ENCODE measurements at regions not wholly inside any gene's neighbourhood (a gene's known extent, or its start where the extent isn't known, plus 50 kb on each side); places are given as distances from the start of the nearest gene placed in this dataset.
A peak's percentile ranks its signal among the peaks of the same experiment; 100 is the strongest.

DNA sequence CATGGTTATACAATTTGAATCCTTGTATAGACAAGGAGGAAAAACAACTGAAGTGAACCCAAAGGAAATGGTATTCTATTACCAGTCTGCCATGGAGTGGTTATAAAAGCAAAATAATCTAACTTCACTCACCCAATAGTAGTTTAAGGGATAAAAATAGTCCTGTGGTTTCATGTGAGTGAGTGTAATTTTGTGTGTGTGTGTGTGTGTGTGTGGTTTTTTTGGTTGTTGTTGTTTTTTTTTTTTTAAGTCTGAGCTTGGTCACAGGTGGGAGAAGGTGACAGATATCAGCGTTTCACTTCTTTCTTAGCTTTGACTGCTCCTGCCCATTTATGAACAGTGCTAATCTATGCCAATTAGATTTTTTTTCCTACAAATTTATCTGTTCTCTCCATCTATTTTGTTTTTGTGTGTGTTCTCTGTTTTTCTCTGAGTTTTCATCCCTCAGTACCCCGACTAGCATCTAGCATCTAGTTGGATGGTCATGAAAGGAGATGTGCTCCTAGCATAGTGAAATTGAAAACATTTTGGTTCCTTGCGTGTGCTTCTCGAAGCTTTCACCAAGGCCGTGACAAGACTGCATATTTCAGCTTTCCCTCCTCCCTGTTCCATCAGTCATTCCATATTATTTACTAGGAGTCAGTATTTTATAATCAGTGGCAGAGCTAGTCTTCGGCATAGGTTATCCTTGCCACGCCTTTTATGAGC is 200.1 kb upstream of the DTNA start (continued):
- TF ChIP-seq NFXL1 (IDR thresholded peaks at IDR 0.05; ENCODE audit: borderline replicate concordance) = no peak
- TF ChIP-seq, protein P1, sequence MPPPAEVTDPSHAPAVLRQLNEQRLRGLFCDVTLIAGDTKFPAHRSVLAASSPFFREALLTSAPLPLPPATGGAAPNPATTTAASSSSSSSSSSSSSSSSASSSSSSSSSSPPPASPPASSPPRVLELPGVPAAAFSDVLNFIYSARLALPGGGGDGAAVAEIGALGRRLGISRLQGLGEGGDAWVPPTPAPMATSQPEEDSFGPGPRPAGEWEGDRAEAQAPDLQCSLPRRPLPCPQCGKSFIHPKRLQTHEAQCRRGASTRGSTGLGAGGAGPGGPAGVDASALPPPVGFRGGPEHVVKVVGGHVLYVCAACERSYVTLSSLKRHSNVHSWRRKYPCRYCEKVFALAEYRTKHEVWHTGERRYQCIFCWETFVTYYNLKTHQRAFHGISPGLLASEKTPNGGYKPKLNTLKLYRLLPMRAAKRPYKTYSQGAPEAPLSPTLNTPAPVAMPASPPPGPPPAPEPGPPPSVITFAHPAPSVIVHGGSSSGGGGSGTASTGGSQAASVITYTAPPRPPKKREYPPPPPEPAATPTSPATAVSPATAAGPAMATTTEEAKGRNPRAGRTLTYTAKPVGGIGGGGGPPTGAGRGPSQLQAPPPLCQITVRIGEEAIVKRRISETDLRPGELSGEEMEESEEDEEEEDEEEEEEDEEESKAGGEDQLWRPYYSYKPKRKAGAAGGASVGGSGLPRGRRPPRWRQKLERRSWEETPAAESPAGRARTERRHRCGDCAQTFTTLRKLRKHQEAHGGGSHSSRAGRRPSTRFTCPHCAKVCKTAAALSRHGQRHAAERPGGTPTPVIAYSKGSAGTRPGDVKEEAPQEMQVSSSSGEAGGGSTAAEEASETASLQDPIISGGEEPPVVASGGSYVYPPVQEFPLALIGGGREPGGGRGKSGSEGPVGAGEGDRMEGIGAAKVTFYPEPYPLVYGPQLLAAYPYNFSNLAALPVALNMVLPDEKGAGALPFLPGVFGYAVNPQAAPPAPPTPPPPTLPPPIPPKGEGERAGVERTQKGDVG (CRISPR knock-in tag; IDR thresholded peaks at IDR 0.05) = no peak
- TF ChIP-seq ZNF207 (IDR thresholded peaks at IDR 0.05; ENCODE audit: borderline replicate concordance) = no peak
- TF ChIP-seq HDAC6 (IDR thresholded peaks at IDR 0.05; ENCODE audit: unreplicated experiment) = no peak
- TF ChIP-seq BHLHE40 (IDR thresholded peaks at IDR 0.05; ENCODE audit: borderline replicate concordance in 1 of 2, low read depth in 2 of 2, low read length in 1 of 2) = peak; percentile 17 to 57; a peak in 2 of 4 replicates
- no peak for TF ChIP-seq SMC3 (IDR thresholded peaks at IDR 0.05; ENCODE audit: borderline replicate concordance, low read length)
- no peak for TF ChIP-seq MXI1 (IDR thresholded peaks at IDR 0.05; ENCODE audit: low read depth, low read length)
- no peak for TF ChIP-seq PAX5 (IDR thresholded peaks at IDR 0.05; ENCODE audit: borderline replicate concordance, low read depth, low read length)

DNA sequence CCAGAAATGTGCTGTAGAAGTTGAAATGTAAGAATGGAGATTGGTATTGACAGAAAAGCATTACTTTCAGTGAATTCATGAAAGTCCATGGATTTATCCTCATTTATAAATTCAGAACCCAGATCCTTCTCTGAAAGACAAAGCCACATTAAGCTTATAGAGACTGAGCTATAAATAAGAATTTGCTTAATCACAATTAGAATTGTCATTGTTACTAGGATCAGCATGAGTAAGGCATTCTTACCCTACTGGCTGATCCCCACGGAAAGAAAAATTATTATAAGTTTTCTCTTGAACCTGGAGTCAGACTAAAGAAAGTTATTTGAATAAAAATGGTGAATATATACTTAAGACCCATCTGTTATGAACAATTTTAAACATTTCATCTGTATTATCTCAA is 199.2 kb upstream of the DTNA start:
- ChIA-PET POLR2A (interaction anchor here (0.7 to 1.6 kb wide), 8 partner anchors 12 to 154 kb away, joined by 3 to 5 read pairs (median 3); no protein-coding TSS in a partner anchor), SMC1A (ENCODE audit: uncharacterized antibody, unreplicated experiment) (interaction anchor here (0.6 to 2.7 kb wide), 19 partner anchors 9 to 389 kb away, joined by 3 to 16 read pairs (median 3); no protein-coding TSS in a partner anchor), RAD21 (ENCODE audit: unreplicated experiment) (interaction anchor here (0.8 to 1.8 kb wide), 11 partner anchors 12 to 157 kb away, joined by 3 to 11 read pairs (median 3); no protein-coding TSS in a partner anchor), CTCF (interaction anchor here (1.0 to 2.9 kb wide), 5 partner anchors 9 to 388 kb away, joined by 4 to 10 read pairs (median 5); no protein-coding TSS in a partner anchor)
- no peaks in the 10 kb centered on the region for H3K9me3 ChIP-seq (replicated peaks; ENCODE audit: control insufficient read depth, insufficient read depth, low read length)
- DNase-seq (ENCODE audit: low read depth, low spot score) = no peak
- H3K27me3 ChIP-seq (replicated peaks in 1 of 2; ENCODE audit: control insufficient read depth in 2 of 2, insufficient read depth in 2 of 2, low read length in 1 of 2) = no peaks in the 10 kb centered on the region
- no peak overlapping the region for H3K4me3 ChIP-seq
- in situ Hi-C loops (cut with MboI) (no loop called here), intact Hi-C loops (cut with micrococcal nuclease; ENCODE audit: unreplicated experiment) (no loop called here)
- H3K27ac ChIP-seq (ENCODE audit: control insufficient read depth, insufficient read depth) = no peak overlapping the region
- H2AFZ ChIP-seq (ENCODE audit: control insufficient read depth, low read depth, low read length) = no peak overlapping the region
- WGBS (ENCODE audit: insufficient coverage, insufficient replicate concordance, low lambda C conversion rate, missing lambda C conversion rate) = 0% methylated on average over 1 of the region's 1 CpG
- ATAC-seq = no peak
- H4K20me1 ChIP-seq (ENCODE audit: control insufficient read depth, insufficient read depth) = no peaks in the 10 kb centered on the region
- no peak overlapping the region for H3K9ac ChIP-seq (ENCODE audit: control insufficient read depth, insufficient read depth, low read length)
- FAIRE-seq = no peak
- no peaks in the 10 kb centered on the region for H3K36me3 ChIP-seq (ENCODE audit: control insufficient read depth in 2 of 2, insufficient read depth in 2 of 2, low read length in 1 of 2)
- BruUV-seq (replicated peaks) = no TSS peak
- no peaks in the 10 kb centered on the region for H3K4me1 ChIP-seq (ENCODE audit: control insufficient read depth, insufficient read depth, low read length)
- H3K4me2 ChIP-seq (ENCODE audit: control insufficient read depth, insufficient read depth) = no peak overlapping the region
- H3K79me2 ChIP-seq (ENCODE audit: control insufficient read depth, insufficient read depth, low read length) = no peaks in the 10 kb centered on the region
- TF ChIP-seq CREM (IDR thresholded peaks at IDR 0.05; ENCODE audit: low read depth) (no peak), KLF5 (IDR thresholded peaks at IDR 0.05; ENCODE audit: partially characterized antibody) (no peak), RELB (IDR thresholded peaks at IDR 0.05; ENCODE audit: low read depth) (no peak), ZNF622 (IDR thresholded peaks at IDR 0.05) (no peak), CHD4 (IDR thresholded peaks at IDR 0.05) (no peak), SMAD5 (IDR thresholded peaks at IDR 0.05; ENCODE audit: low read depth) (no peak)
- TF ChIP-seq, protein P2, sequence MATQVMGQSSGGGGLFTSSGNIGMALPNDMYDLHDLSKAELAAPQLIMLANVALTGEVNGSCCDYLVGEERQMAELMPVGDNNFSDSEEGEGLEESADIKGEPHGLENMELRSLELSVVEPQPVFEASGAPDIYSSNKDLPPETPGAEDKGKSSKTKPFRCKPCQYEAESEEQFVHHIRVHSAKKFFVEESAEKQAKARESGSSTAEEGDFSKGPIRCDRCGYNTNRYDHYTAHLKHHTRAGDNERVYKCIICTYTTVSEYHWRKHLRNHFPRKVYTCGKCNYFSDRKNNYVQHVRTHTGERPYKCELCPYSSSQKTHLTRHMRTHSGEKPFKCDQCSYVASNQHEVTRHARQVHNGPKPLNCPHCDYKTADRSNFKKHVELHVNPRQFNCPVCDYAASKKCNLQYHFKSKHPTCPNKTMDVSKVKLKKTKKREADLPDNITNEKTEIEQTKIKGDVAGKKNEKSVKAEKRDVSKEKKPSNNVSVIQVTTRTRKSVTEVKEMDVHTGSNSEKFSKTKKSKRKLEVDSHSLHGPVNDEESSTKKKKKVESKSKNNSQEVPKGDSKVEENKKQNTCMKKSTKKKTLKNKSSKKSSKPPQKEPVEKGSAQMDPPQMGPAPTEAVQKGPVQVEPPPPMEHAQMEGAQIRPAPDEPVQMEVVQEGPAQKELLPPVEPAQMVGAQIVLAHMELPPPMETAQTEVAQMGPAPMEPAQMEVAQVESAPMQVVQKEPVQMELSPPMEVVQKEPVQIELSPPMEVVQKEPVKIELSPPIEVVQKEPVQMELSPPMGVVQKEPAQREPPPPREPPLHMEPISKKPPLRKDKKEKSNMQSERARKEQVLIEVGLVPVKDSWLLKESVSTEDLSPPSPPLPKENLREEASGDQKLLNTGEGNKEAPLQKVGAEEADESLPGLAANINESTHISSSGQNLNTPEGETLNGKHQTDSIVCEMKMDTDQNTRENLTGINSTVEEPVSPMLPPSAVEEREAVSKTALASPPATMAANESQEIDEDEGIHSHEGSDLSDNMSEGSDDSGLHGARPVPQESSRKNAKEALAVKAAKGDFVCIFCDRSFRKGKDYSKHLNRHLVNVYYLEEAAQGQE (IDR thresholded peaks at IDR 0.05; ENCODE audit: low read depth, low read length) = no peak

Measured in GM12878 (cell line).